ENCODE measurements at regions not wholly inside any gene's neighbourhood (a gene's known extent, or its start where the extent isn't known, plus 50 kb on each side); places are given as distances from the start of the nearest gene placed in this dataset.
"Not testable (repeated sequence)": the region's sequence is repeated elsewhere in the genome, so short reads cannot be mapped to it uniquely, and the experiment has no call there.

- DNase-seq, result not testable (repeated sequence)
These were observed 279.9 kb downstream of the QDPR start for GRCh38 chr4:17231880-17232475.

- no peak for DNase-seq
These were observed 281.2 kb downstream of the QDPR start for GRCh38 chr4:17230727-17231126.

- DNase-seq, result no peak
These were observed 291.1 kb downstream of the QDPR start for GRCh38 chr4:17220816-17221215.

- no peak for DNase-seq
These were observed 293.1 kb downstream of the QDPR start for GRCh38 chr4:17218786-17219185.

- DNase-seq, result no peak
These were observed 304.8 kb downstream of the QDPR start for GRCh38 chr4:17206829-17207801.

- DNase-seq, result no peak
These were observed 306.5 kb upstream of the LDB2 start for GRCh38 chr4:17204908-17205307.

DNA sequence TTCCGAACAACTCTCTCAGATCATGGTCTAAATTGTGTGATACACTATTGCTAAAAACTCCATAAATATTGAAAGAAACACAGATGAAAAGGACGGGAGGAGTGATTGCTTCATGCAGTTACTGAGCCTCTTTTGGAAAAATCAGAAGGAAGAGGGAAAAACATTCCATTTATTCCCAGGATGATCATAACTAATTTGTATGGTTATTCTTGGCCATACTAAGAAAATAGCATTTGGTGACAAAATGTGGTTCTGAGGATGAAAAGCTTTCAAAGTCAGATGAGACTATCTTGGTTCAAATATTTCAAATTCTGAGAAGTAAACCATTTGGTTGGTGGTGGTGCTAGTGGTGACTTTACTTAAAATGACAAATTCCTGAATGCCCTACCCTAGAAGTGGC lies 305.4 kb upstream of the LDB2 start:
- DNase-seq, result no peak

DNA sequence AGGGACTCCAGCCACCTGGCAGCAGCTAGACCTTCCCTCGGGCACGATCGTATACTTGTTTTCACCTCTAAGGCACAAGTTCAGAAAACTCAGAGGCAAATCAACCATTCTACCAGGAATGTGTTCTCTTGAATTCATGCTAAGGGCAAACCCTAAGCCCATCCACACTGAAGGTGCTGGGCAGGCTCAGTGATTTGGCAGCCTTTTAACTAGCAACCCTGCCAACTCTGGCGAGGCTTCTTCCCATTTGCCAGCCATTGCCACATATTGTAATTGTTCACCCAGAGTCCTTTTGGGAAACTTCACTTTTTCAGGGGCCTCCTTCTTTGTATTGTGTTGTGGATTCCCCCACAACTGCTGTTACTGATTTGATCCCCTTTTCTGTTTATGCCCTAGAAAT lies 298.6 kb upstream of the LDB2 start:
- no peak for DNase-seq

DNA sequence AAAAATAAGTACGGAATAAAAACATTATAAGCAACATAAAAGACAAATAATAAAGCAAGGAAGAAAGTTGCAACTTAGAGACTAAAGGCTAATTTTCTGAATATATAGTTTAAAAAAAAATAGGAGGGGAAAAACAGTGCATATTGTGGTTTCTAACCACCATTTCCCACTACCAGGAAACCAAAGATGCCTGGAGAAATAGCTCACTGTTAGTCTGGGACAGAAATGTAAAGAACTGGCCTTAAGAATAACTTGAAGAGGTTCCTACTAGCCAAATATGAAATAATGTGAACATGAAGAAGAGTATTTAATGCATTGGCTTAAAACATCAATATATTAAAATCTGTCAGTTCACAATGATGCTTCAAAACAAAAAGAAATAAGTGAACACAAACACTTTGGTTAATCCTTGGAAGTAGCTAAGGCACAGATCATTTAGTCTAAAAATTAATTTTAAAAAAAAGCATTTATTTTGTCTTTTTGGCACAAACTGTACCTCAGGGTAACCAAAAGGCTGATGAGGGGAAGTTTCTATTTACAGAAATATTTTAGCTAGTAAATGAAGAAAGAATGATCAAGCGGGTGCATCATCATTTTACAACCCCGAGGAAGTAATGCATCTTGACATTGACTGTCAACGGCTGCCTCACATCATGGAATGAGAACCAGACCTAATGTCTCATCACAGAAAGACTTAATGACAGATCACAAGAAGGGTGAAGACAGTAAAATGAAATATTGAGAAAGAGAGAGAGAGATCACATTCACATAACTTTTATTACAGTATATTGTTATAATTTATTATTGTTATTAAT lies 297.2 kb upstream of the LDB2 start:
- DNase-seq, result no peak

- DNase-seq, result no peak
These were observed 296.1 kb upstream of the LDB2 start for GRCh38 chr4:17194586-17194985.

DNA sequence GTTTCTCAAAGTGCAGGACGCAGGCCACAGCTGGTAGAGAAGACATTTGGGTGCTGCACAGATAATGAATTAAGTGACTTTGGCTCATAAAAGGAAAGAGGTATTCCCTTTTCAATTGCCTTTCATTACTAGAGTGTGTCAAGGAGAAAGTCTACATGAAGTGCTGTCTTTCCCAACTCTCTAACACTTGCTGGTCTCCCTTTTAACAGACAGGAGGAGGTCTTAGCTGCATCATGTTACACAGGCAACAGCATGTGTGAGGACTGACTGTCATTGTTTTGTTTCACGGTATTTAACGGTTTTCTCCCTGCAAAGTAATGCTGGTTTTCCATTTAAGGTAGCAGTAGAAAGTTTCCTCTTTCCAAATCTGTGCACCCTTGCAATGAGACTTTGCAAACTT lies 291.3 kb upstream of the LDB2 start:
- no peak for DNase-seq

DNA sequence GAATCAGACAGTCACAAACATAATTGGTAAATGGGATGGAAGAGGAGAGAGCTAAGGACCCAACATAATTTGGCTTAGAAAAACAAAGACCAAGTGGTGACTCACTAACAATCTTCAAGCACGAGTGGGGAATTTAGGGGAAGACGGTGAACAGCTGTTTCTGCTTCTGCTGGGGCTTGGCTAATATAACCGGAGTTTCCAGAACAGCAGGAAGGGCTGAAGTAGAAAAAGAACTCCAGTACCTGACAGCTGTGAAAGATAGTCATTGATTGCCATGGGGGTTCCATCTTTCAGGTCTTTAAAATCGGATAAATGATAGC lies 290.9 kb upstream of the LDB2 start:
- no peak for DNase-seq

- no peak for DNase-seq
These were observed 290.3 kb upstream of the LDB2 start for GRCh38 chr4:17188547-17189400.

DNA sequence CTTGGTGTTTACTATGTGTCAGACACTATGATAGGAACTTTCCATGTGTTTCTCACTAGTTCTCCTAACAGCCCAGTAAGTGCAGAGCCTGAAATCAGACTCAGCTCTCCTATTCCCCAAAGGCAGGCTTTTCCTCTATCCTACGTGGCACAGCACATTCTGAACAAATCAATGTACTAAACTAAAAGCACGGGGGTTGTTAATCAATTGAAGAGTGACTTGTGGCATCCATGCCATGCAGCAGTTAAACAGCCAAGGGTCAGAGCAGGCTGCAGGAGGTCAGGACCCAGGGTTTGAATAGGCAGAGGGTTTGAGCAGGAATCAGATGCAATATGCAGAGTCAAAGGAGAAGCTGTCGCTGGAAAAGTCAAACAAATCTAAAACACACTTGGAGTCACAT lies 289.7 kb upstream of the LDB2 start:
- DNase-seq, result no peak

DNA sequence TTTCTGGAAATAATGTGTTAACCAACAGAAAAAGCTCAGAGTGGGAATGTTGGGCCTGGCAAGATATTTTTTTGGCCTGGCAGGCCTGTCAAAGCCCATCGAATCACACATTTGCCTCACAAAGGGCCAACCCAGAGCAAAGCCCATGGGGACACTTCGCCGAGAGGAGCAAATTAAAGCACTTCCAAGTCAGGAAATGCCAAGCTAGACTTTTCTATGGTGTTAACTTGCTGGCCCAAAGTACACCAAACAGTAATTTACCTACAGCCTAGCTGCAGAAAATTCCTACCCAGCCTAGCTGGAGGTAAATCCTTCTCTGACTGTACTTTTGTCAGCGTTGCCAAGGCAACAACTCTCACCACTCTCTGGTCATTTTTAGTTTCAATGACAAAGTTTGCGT lies 288.6 kb upstream of the LDB2 start:
- no peak for DNase-seq

- no peak for DNase-seq
These were observed 284.4 kb upstream of the LDB2 start for GRCh38 chr4:17182888-17183287.

DNA sequence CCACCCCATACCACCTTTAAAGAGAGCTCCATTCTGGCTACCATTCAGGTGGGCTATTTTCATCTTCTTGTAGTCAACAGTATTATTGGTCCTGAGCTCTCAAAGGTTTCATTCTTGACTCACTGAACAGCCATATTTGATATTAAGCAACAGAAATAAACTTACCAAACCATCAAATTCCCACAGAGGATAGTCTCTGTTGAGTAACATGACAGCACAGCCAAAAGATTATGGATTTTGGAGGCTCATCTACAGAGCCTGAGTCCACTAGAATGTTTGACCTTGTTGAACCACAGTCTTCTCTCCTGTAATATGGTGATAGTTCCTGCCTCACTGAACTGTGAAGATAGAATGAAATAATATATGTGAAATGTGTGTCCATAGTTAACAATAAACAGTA lies 276.3 kb upstream of the LDB2 start:
- no peak for DNase-seq

- DNase-seq, result no peak
These were observed 274.9 kb upstream of the LDB2 start for GRCh38 chr4:17173300-17173699.

DNA sequence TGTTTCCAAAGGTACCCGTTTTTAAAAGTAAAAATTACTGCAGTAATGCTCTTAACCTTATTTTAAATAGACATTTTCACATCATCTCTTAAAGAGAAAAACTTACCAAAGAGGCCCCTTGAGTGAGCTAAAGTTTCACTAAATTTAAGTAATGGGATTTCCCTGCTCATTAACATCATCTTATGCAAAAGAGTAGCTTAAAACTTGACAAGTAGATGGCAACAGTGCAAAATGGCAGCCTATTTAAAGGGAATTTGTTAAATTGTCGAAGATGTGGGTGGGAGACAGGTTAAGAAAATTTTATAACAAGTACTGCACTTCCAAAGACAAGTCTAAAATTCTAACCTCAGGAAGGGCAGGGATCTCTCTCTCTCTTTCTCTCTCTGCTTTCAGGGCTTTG lies 271.7 kb upstream of the LDB2 start:
- no peak for DNase-seq

DNA sequence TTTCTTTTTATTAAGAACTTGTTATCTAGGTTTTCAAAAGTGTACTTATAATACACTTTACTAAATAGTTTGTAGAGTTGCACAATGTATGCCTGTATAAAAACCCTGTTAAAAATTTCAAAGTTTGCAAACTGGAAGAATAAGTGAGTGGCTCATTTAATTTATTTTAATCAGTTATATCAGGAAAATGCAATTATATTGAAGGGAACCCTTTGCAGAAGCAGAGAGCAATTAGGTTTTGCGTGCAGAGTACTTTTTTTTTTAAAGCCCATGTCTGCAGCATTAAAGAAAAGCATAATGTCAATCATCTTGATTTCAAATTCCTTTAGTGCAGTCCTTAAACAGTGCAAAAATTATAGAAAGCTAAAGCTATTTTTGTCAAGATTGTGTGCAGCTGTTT lies 271.3 kb upstream of the LDB2 start:
- no peak for DNase-seq

DNA sequence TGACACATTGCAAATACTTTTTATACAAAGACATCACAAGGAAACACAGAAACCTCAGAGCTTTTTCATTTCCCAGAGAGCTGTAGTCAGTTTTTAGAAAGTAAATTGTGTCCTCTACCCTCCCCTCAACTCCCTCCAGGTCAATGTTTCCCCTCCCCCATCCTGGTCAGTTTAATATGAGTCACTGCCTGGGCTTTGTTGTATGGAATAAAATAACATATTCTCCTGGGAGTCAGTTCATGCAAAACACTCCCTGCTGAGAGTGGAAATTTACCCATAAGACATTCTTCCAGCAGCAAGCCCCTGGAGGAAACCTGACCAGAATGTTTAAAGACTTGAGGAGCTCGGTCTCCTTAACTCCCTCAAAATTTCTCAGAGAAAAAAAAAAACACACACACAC lies 270.1 kb upstream of the LDB2 start:
- no peak for DNase-seq

DNA sequence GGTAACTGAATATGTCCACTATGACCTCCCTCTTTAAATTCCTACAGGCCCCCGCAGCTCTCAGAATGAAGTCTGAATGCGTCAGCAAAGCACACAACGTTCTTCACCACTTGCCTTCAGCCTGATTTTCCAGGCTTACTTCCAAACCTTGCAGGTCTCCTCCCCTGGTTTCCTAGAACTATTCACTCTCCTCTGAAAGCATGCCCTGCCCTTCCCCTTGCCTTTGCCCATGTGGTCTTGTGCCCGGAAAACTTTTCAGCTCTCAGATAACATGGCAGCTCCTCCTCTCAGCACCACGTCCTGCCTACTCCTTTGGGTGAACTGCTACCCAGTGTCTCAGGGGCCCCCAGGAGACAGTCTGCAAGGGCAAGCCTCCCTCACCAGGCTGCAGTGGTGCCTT lies 268.5 kb upstream of the LDB2 start:
- DNase-seq, result no peak

DNA sequence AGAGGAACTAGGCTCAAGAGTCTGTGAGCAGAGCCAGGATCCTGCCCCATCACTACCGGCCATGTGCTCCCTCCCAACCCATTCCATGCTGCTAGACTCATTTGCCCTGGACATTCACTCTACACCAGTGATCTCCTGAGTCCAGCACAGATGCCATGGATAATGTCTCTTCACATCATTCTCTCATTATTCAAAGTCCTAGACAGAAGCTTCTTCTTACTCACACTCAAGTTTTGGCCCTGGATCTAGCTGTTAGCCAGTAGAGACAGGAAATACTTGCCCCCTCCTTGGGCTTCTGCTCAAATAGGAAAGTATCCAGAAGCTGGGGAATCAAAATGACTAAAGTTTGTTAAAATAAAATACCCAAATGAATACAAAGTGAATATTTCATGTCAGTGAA lies 266.8 kb upstream of the LDB2 start:
- no peak for DNase-seq

Data from hematopoietic multipotent progenitor cell treated with erythropoietin and hydrocortisone succinate and interleukin-3 and kit ligand, for 8 days (in vitro differentiated cells).